ENCODE measurements at regions not wholly inside any gene's neighbourhood (a gene's known extent, or its start where the extent isn't known, plus 50 kb on each side); places are given as distances from the start of the nearest gene placed in this dataset.

- no peak for DNase-seq (ENCODE audit: low spot score)
Observed at GRCh38 chr4:64489628-64490027, 80.4 kb upstream of the TECRL start.

DNA sequence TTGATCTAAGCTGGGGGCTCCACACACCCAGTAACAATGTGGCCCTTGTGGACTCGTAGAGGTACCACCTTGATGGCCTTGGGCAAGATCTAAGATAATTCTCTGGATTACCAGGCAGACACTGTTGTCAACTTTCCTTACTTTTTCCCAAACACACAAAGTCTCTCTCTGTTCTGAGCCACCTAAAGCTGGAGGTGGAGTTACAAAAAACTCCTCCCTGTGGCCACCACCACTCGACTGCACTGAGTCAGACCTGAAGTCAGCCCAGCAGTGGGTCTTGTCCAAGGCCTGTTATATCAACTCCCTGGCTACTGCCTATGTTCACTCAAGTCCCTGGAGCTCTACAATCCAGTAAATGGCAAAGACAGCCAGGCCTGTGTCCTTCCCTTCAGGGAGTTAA, 70.1 kb upstream of the TECRL start:
- no peak for DNase-seq (ENCODE audit: low spot score)

GRCh38 chr4:64477127-64477526, 67.9 kb upstream of the TECRL start:
- no peak for DNase-seq (ENCODE audit: low spot score)

- no peak for DNase-seq (ENCODE audit: low spot score)
Observed at GRCh38 chr4:64465263-64465662, 56.0 kb upstream of the TECRL start.

GRCh38 chr4:64464581-64464980, 55.3 kb upstream of the TECRL start:
- DNase-seq (ENCODE audit: low spot score) = no peak
